OCI-LY1 (cell line): ENCODE measurements at regions not wholly inside any gene's neighbourhood (a gene's known extent, or its start where the extent isn't known, plus 50 kb on each side); places are given as distances from the start of the nearest gene placed in this dataset.

Source experiments
- CTCF ChIP-seq: fragments of 200-600 bp; sonication (generic), shearing (Covaris generic); IDR thresholded peaks from 2 replicates; pipeline ENCODE4 v1.5.1; 2017; ENCODE audit warnings: mild to moderate bottlenecking, antibody characterized with exemption, low read length, moderate library complexity, mixed read lengths
- EZH2 ChIP-seq: fragments of 200-600 bp; sonication (generic), shearing (Covaris generic); IDR thresholded peaks from 2 replicates; pipeline ENCODE4 v1.8.0; 2017; ENCODE audit warnings: borderline replicate concordance, mixed run types, mild to moderate bottlenecking, antibody characterized with exemption, low read length, moderate library complexity, mixed read lengths

GRCh38 chr3:76631251-76631650, 408.6 kb upstream of the ROBO2 start:
- no peak for TF ChIP-seq CTCF
- no peak for TF ChIP-seq EZH2
